ENCODE measurements at regions not wholly inside any gene's neighbourhood (a gene's known extent, or its start where the extent isn't known, plus 50 kb on each side); places are given as distances from the start of the nearest gene placed in this dataset.
"Not testable (repeated sequence)": the region's sequence is repeated elsewhere in the genome, so short reads cannot be mapped to it uniquely, and the experiment has no call there.

- no peak for TF ChIP-seq CTCF (IDR thresholded peaks at IDR 0.05; ENCODE audit: low read length)
- no peak for TF ChIP-seq EZH2 (IDR thresholded peaks at IDR 0.05; ENCODE audit: borderline replicate concordance, low read length)
- H3K79me2 ChIP-seq (ENCODE audit: insufficient read depth, low read length) = no peaks in the 10 kb centered on the region
- no peaks in the 10 kb centered on the region for H3K9me3 ChIP-seq (ENCODE audit: low read length)
- no peaks in the 10 kb centered on the region for H3K27me3 ChIP-seq (ENCODE audit: insufficient read depth, low read length)
- no peak overlapping the region for H3K27ac ChIP-seq (ENCODE audit: low read depth, low read length, poor library complexity, severe bottlenecking)
- H3K4me3 ChIP-seq (ENCODE audit: low read depth, low read length, poor library complexity, severe bottlenecking) = no peak overlapping the region
- no peaks in the 10 kb centered on the region for H3F3A ChIP-seq (ENCODE audit: insufficient read depth, low read length)
- no peak overlapping the region for H2AFZ ChIP-seq (ENCODE audit: low read length)
- H4K20me1 ChIP-seq (ENCODE audit: insufficient read depth, low read length) = no peaks in the 10 kb centered on the region
- H3K36me3 ChIP-seq (ENCODE audit: insufficient read depth, low read length) = no peaks in the 10 kb centered on the region
- H3K4me2 ChIP-seq (ENCODE audit: low read length) = no peak overlapping the region
- H3K9ac ChIP-seq (ENCODE audit: low read length) = no peak overlapping the region
- no peaks in the 10 kb centered on the region for H3K4me1 ChIP-seq (ENCODE audit: insufficient read depth, low read length, severe bottlenecking)
- no peaks in the 10 kb centered on the region for H3K9me2 ChIP-seq (ENCODE audit: low read depth, low read length)
Measured at GRCh38 chr10:131041441-131041840, 270.1 kb downstream of the TCERG1L start.

GRCh38 chr10:131042015-131042414 is 269.5 kb downstream of the TCERG1L start:
- H3K79me2 ChIP-seq (ENCODE audit: insufficient read depth, low read length); H3K9me3 ChIP-seq (ENCODE audit: low read length); H3K36me3 ChIP-seq (ENCODE audit: insufficient read depth, low read length); H3K4me3 ChIP-seq (ENCODE audit: low read depth, low read length, poor library complexity, severe bottlenecking); H3K4me2 ChIP-seq (ENCODE audit: low read length); H3K27ac ChIP-seq (ENCODE audit: low read depth, low read length, poor library complexity, severe bottlenecking); H3K9ac ChIP-seq (ENCODE audit: low read length); H3K9me2 ChIP-seq (ENCODE audit: low read depth, low read length); H2AFZ ChIP-seq (ENCODE audit: low read length); H3K27me3 ChIP-seq (ENCODE audit: insufficient read depth, low read length); H3F3A ChIP-seq (ENCODE audit: insufficient read depth, low read length); H3K4me1 ChIP-seq (ENCODE audit: insufficient read depth, low read length, severe bottlenecking); H4K20me1 ChIP-seq (ENCODE audit: insufficient read depth, low read length): not testable (repeated sequence)
